Hindlimb muscle (tissue), 1 donor: ENCODE measurements at regions not wholly inside any gene's neighbourhood (a gene's known extent, or its start where the extent isn't known, plus 50 kb on each side); places are given as distances from the start of the nearest gene placed in this dataset.
"Not testable (repeated sequence)": the region's sequence is repeated elsewhere in the genome, so short reads cannot be mapped to it uniquely, and the experiment has no call there.

ENCODE experiments used
- DNase-seq: peaks from one replicate; pipeline ENCODE4 v3.0.0-alpha.2; 2013

GRCh38 chr5:37957218-37957617, 117.4 kb upstream of the GDNF start:
- DNase-seq = no peak

- DNase-seq = no peak
These were observed 115.9 kb upstream of the GDNF start for GRCh38 chr5:37955748-37956147.

- DNase-seq = no peak
These were observed 114.7 kb upstream of the GDNF start for GRCh38 chr5:37954561-37954960.

- DNase-seq = no peak
These were observed 112.3 kb upstream of the GDNF start for GRCh38 chr5:37951946-37952721.

GRCh38 chr5:37950436-37950835, 110.6 kb upstream of the GDNF start:
- DNase-seq = no peak

GRCh38 chr5:37945446-37945845, 105.6 kb upstream of the GDNF start:
- no peak for DNase-seq

GRCh38 chr5:37943136-37943535, 103.3 kb upstream of the GDNF start:
- not testable (repeated sequence) for DNase-seq

GRCh38 chr5:37940931-37941623, 101.2 kb upstream of the GDNF start:
- DNase-seq = no peak

- no peak for DNase-seq
These were observed 99.0 kb upstream of the GDNF start for GRCh38 chr5:37938861-37939260.

GRCh38 chr5:37938076-37938852, 98.4 kb upstream of the GDNF start:
- no peak for DNase-seq

- no peak for DNase-seq
These were observed 96.2 kb upstream of the GDNF start for GRCh38 chr5:37936091-37936490.

- DNase-seq = no peak
These were observed 93.7 kb upstream of the GDNF start for GRCh38 chr5:37933576-37933975.

GRCh38 chr5:37932450-37932849, 92.6 kb upstream of the GDNF start:
- no peak for DNase-seq

- DNase-seq = no peak
These were observed 91.7 kb upstream of the GDNF start for GRCh38 chr5:37931541-37931940.

GRCh38 chr5:37930350-37930749, 90.5 kb upstream of the GDNF start:
- DNase-seq = no peak

- DNase-seq = no peak
These were observed 90.0 kb upstream of the GDNF start for GRCh38 chr5:37929791-37930190.

GRCh38 chr5:37927753-37928152, 87.9 kb upstream of the GDNF start:
- not testable (repeated sequence) for DNase-seq

GRCh38 chr5:37926732-37927131, 86.9 kb upstream of the GDNF start:
- DNase-seq = no peak

- DNase-seq = no peak
These were observed 81.6 kb upstream of the GDNF start for GRCh38 chr5:37921452-37921851.

- no peak for DNase-seq
These were observed 78.6 kb upstream of the GDNF start for GRCh38 chr5:37918424-37918823.

GRCh38 chr5:37916525-37916924, 76.7 kb upstream of the GDNF start:
- DNase-seq = no peak

- no peak for DNase-seq
These were observed 75.4 kb upstream of the GDNF start for GRCh38 chr5:37915097-37915736.
